Activated T-helper 2 cell treated with anti-CD3 and anti-CD28 coated beads, Interferon-gamma antibody, Interleukin-2, Interleukin-4, amounts not matched to agents 10 μg/mL and 5 μg/mL and 100 μg/mL, durations not matched to agents 14 hours and 24 hours and 36 hours (primary cell): ENCODE measurements at regions not wholly inside any gene's neighbourhood (a gene's known extent, or its start where the extent isn't known, plus 50 kb on each side); places are given as distances from the start of the nearest gene placed in this dataset.

Experiments used
- DNase-seq: peaks from one replicate; pipeline ENCODE4 v3.0.0; 2021; ENCODE audit warnings: low spot score
- H3K27ac Mint-ChIP-seq: one replicate; pipeline ENCODE4 v1.8.0; 2021; ENCODE audit warnings: mixed read lengths
- H3K27me3 Mint-ChIP-seq: one replicate; pipeline ENCODE4 v1.8.0; 2021; ENCODE audit warnings: low read depth, mixed read lengths
- H3K36me3 Mint-ChIP-seq: one replicate; pipeline ENCODE4 v1.8.0; 2021; ENCODE audit warnings: low read depth, mixed read lengths
- H3K4me1 Mint-ChIP-seq: one replicate; pipeline ENCODE4 v1.8.0; 2021; ENCODE audit warnings: low read depth, mixed read lengths
- H3K4me3 Mint-ChIP-seq: one replicate; pipeline ENCODE4 v1.8.0; 2021; ENCODE audit warnings: low read depth, mild to moderate bottlenecking, moderate library complexity, mixed read lengths
- H3K9me3 Mint-ChIP-seq: one replicate; pipeline ENCODE4 v1.8.0; 2021; ENCODE audit warnings: mixed read lengths
- intact Hi-C: fragments of 100-400 bp; cut with micrococcal nuclease; formaldehyde crosslinking; loops from one replicate; pipeline ENCODE4 v1.15.1; 2023

GRCh38 chr1:114302821-114303220 lies 149.2 kb upstream of the SYT6 start:
- Mint-ChIP-seq H3K36me3 (no peaks in the 10 kb centered on the region), H3K27me3 (peaks cover 6% of the 10 kb centered on the region), H3K4me3 (no peak overlapping the region), H3K9me3 (no peaks in the 10 kb centered on the region), H3K27ac (no peak overlapping the region), H3K4me1 (no peaks in the 10 kb centered on the region)
- intact Hi-C loops, result no loop called here
- DNase-seq, result no peak

DNA sequence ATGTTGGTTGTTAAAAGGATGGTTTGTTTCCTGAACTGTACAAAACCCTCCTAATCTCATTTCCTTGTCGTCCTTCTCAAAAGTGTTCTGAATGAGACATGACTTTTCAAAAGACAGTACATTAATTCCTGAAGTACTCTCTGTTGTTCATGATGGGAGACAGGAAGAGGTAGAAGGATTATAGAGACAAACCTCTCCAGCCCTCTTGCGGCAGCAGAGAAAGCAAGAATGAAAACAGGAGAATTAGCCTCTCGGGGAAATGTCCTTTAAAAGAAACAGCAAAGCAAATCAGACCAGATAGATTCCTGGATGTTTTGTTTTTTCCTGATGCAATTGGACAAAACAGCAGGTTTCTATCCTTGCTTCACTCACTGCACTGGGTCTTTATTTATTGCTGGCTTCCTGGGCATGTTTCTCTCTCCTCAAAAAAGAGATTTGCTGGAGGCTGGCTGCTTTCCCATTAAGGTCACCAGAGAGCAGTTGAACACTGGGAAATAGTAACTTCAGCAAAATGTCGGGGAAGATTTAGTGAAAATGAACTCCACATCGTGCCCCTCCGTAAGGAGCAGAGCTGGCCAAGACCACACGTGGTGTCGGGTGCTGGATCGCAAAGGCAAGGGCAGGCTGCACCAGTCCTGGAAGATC lies 145.8 kb upstream of the SYT6 start:
- H3K27me3 Mint-ChIP-seq, result peaks cover 7% of the 10 kb centered on the region
- no peaks in the 10 kb centered on the region for H3K36me3 Mint-ChIP-seq
- H3K27ac Mint-ChIP-seq, result no peak overlapping the region
- DNase-seq, result no peak
- H3K4me1 Mint-ChIP-seq, result no peaks in the 10 kb centered on the region
- intact Hi-C loops, result no loop called here
- H3K4me3 Mint-ChIP-seq, result no peak overlapping the region
- no peaks in the 10 kb centered on the region for H3K9me3 Mint-ChIP-seq

DNA sequence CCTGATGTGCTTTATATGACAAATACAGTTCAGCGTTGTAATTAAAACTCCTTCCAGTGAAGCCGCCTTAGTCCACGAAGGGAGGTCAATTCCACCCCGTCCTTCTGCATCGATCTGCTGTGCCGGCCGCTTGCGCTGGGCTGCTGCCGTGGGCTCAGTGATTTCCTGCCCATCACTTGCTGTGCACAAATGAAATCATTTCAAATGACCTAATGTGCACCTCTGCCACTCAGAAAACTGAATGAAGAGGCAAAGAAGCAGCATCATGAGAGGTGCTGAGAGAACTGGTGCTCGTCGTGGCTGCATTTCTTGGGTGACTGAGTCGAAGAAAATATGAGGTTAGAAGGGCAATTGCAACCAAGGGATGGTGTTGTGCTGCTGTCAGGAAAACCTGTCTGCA lies 144.3 kb upstream of the SYT6 start:
- Mint-ChIP-seq H3K4me3 (no peak overlapping the region), H3K4me1 (no peaks in the 10 kb centered on the region)
- intact Hi-C loops, result no loop called here

GRCh38 chr1:114296413-114296812 lies 142.7 kb upstream of the SYT6 start:
- Mint-ChIP-seq H3K27ac (no peak overlapping the region), H3K4me3 (no peak overlapping the region), H3K9me3 (no peaks in the 10 kb centered on the region), H3K36me3 (no peaks in the 10 kb centered on the region), H3K4me1 (no peaks in the 10 kb centered on the region), H3K27me3 (peaks cover 7% of the 10 kb centered on the region)
- intact Hi-C loops, result no loop called here
- no peak for DNase-seq

More for the DNA sequence above, 144.3 kb upstream of the SYT6 start:
- no peak for DNase-seq
- H3K9me3 Mint-ChIP-seq, result no peaks in the 10 kb centered on the region
- H3K27ac Mint-ChIP-seq, result no peak overlapping the region
- peaks cover 7% of the 10 kb centered on the region for H3K27me3 Mint-ChIP-seq
- H3K36me3 Mint-ChIP-seq, result no peaks in the 10 kb centered on the region

DNA sequence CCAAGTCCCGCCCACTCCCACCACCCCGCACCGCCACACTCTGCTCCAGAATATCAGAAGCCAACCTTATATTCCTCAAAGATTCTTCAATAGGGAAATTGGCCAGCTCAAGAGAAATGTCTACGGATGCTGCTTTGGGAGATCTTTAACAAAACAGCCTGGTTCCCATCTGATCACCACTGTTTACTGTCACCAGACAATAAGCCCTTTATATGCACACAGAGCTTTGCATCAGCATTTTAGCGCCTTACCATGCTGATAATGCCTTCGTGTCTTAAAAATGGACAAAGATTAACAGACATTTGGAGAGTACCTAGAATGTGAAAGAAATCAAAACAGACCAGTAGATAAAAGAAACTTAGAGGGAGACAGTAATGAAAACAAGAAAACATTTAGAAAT lies 141.7 kb upstream of the SYT6 start:
- Mint-ChIP-seq H3K27ac (no peak overlapping the region), H3K4me3 (no peak overlapping the region), H3K4me1 (no peaks in the 10 kb centered on the region), H3K36me3 (no peaks in the 10 kb centered on the region), H3K27me3 (peaks cover 7% of the 10 kb centered on the region), H3K9me3 (no peaks in the 10 kb centered on the region)
- intact Hi-C loops, result no loop called here
- no peak for DNase-seq

DNA sequence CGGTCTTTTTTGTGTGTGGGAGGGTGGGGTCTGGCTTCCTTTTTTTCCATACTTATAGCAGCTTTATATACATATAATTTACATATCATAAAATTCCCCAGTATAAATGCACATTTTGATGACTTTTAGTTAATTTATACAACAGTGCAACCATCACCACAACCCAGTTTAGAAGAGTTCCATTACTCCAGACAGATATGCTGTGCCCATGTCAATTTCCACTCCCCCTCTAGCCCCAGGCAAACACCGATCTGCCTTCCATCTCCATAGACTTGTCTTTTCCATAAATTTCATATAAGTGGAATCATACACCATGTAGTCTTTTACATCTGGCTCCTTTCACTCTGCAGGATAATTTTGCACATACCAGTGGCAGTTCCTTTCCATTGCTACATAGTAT lies 139.2 kb upstream of the SYT6 start:
- intact Hi-C loops, result no loop called here
- H3K36me3 Mint-ChIP-seq, result no peaks in the 10 kb centered on the region
- H3K4me3 Mint-ChIP-seq, result no peak overlapping the region
- H3K27ac Mint-ChIP-seq, result no peak overlapping the region
- H3K4me1 Mint-ChIP-seq, result no peaks in the 10 kb centered on the region
- H3K9me3 Mint-ChIP-seq, result no peaks in the 10 kb centered on the region
- H3K27me3 Mint-ChIP-seq, result peaks cover 6% of the 10 kb centered on the region
- DNase-seq, result no peak

GRCh38 chr1:114292194-114292593 lies 138.5 kb upstream of the SYT6 start:
- no peaks in the 10 kb centered on the region for H3K4me1 Mint-ChIP-seq
- no peaks in the 10 kb centered on the region for H3K36me3 Mint-ChIP-seq
- no peak for DNase-seq
- H3K27me3 Mint-ChIP-seq, result peaks cover 6% of the 10 kb centered on the region
- H3K9me3 Mint-ChIP-seq, result no peaks in the 10 kb centered on the region
- intact Hi-C loops, result no loop called here
- H3K27ac Mint-ChIP-seq, result no peak overlapping the region
- H3K4me3 Mint-ChIP-seq, result no peak overlapping the region

DNA sequence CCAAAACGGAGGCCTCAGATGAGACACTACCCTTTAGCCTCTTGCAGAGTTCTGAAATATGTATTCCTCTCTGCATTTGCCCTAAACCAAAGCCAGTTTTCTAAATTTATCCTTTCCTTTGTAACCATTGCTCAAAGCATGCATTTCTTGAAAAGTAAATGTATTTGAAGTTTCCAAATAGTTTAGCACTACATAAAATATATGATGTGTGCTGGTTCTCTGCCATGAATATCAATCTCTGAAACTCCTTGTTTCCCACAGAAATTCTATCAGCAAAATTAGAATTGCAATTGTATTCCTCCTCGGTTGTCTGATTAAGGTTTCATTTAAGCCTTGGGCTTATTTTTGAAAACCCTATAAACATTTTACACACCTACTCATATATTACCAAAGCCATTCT lies 137.1 kb upstream of the SYT6 start:
- DNase-seq, result no peak
- Mint-ChIP-seq H3K9me3 (no peaks in the 10 kb centered on the region), H3K4me3 (no peak overlapping the region), H3K4me1 (no peaks in the 10 kb centered on the region), H3K27ac (no peak overlapping the region), H3K36me3 (no peaks in the 10 kb centered on the region), H3K27me3 (peaks cover 6% of the 10 kb centered on the region)
- intact Hi-C loops, result no loop called here

- intact Hi-C loops, result no loop called here
- no peaks in the 10 kb centered on the region for H3K9me3 Mint-ChIP-seq
- peaks cover 7% of the 10 kb centered on the region for H3K27me3 Mint-ChIP-seq
- no peak overlapping the region for H3K4me3 Mint-ChIP-seq
- H3K4me1 Mint-ChIP-seq, result no peaks in the 10 kb centered on the region
- no peaks in the 10 kb centered on the region for H3K36me3 Mint-ChIP-seq
- no peak for DNase-seq
- no peak overlapping the region for H3K27ac Mint-ChIP-seq
These were observed 136.7 kb upstream of the SYT6 start for GRCh38 chr1:114290341-114290740.

GRCh38 chr1:114289824-114290223 lies 136.2 kb upstream of the SYT6 start:
- Mint-ChIP-seq H3K36me3 (no peaks in the 10 kb centered on the region), H3K27me3 (peaks cover 10% of the 10 kb centered on the region), H3K27ac (no peak overlapping the region), H3K4me1 (no peaks in the 10 kb centered on the region), H3K4me3 (no peak overlapping the region), H3K9me3 (no peaks in the 10 kb centered on the region)
- DNase-seq, result no peak
- intact Hi-C loops, result loop anchor here (10.0 kb wide), 1 partner anchor 455 kb away; no protein-coding TSS in a partner anchor

DNA sequence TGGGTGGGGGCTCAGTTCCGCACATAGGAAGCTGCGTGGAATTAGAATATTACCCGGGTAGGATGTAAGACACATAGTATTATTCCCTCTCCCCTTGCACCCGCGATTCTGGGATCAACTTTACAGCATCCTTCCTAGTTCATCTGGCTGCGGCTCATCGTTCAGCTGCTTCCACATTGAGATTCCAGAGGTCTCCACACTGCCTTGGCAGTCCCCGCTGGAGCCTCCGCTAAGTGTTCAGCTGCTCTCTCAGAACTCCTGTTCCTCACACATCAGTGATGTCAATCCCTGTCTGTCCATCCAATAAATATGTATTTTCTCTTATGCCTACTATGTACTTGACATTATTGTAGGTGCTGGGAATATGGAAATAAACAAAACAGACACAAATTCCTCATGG lies 135.6 kb upstream of the SYT6 start:
- H3K36me3 Mint-ChIP-seq, result no peaks in the 10 kb centered on the region
- no peak for DNase-seq
- intact Hi-C loops, result loop anchor here (10.0 kb wide), 1 partner anchor 455 kb away; no protein-coding TSS in a partner anchor
- no peaks in the 10 kb centered on the region for H3K4me1 Mint-ChIP-seq
- H3K27me3 Mint-ChIP-seq, result peaks cover 10% of the 10 kb centered on the region
- H3K27ac Mint-ChIP-seq, result no peak overlapping the region
- H3K4me3 Mint-ChIP-seq, result no peak overlapping the region
- H3K9me3 Mint-ChIP-seq, result no peaks in the 10 kb centered on the region

- H3K36me3 Mint-ChIP-seq, result no peaks in the 10 kb centered on the region
- no peak overlapping the region for H3K4me3 Mint-ChIP-seq
- H3K9me3 Mint-ChIP-seq, result no peaks in the 10 kb centered on the region
- H3K4me1 Mint-ChIP-seq, result peaks cover 2% of the 10 kb centered on the region
- no peak for DNase-seq
- no peak overlapping the region for H3K27ac Mint-ChIP-seq
- peaks cover 16% of the 10 kb centered on the region for H3K27me3 Mint-ChIP-seq
- intact Hi-C loops, result loop anchor here (10.0 kb wide), 1 partner anchor 452 kb away; no protein-coding TSS in a partner anchor
These were observed 133.3 kb upstream of the SYT6 start for GRCh38 chr1:114286960-114287359.

DNA sequence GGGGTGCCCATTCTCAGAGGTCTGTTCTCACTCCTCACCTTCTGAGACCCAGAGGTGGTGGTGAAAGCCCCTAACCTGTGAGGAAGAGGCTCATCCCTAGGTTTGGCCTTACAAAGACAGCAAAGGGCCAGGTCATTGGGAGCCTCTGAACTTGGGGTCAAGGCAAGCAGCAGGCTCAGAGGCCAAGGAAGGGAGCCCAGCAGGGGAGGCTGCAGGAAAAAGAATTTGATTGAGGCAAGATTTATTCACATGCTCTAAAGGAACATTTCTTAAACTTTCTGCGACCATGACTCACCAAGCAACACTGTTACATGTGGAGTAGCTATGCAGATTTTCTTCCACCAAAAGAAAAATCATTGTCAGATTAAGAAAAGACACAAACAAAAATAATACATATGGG lies 132.5 kb upstream of the SYT6 start:
- Mint-ChIP-seq H3K36me3 (no peaks in the 10 kb centered on the region), H3K27ac (no peak overlapping the region), H3K4me1 (peaks cover 3% of the 10 kb centered on the region), H3K4me3 (no peak overlapping the region), H3K9me3 (peaks cover 4% of the 10 kb centered on the region), H3K27me3 (peaks cover 16% of the 10 kb centered on the region)
- intact Hi-C loops, result loop anchor here (10.0 kb wide), 1 partner anchor 451 kb away; no protein-coding TSS in a partner anchor
- DNase-seq, result no peak
